Endothelial cell of umbilical vein (primary cell): ENCODE measurements at regions not wholly inside any gene's neighbourhood (a gene's known extent, or its start where the extent isn't known, plus 50 kb on each side); places are given as distances from the start of the nearest gene placed in this dataset.

Source experiments
- CTCF ChIP-seq, 2 donors: IDR thresholded peaks; 1 replicate in 1 of 2; 2 replicates in 1 of 2; pipeline ENCODE4 v1.5.1; 2011; ENCODE audit warnings: low read length in 2 of 2, mild to moderate bottlenecking in 2 of 2, moderate library complexity in 2 of 2, control low read depth in 1 of 2, inconsistent platforms in 1 of 2, low read depth in 1 of 2; ENCODE audit not compliant: insufficient read depth in 1 of 2; ENCODE audit errors: extremely low read depth in 1 of 2
- EZH2 ChIP-seq: IDR thresholded peaks from 2 replicates; pipeline ENCODE4 v1.6.1; 2012; ENCODE audit warnings: borderline replicate concordance, low read depth, mild to moderate bottlenecking, moderate library complexity, low read length, inconsistent platforms; ENCODE audit not compliant: severe bottlenecking
- FOS ChIP-seq: IDR thresholded peaks from 2 replicates; pipeline ENCODE4 v1.6.1; 2011; ENCODE audit warnings: mild to moderate bottlenecking, low read length, moderate library complexity, borderline replicate concordance; ENCODE audit not compliant: insufficient read depth
- GATA2 ChIP-seq: IDR thresholded peaks from 2 replicates; pipeline ENCODE4 v1.7.0; 2011; ENCODE audit warnings: low read depth, mild to moderate bottlenecking, moderate library complexity, mixed read lengths, low read length; ENCODE audit not compliant: insufficient read length, insufficient read depth
- JUN ChIP-seq: IDR thresholded peaks from 2 replicates; pipeline ENCODE4 v1.6.1; 2011; ENCODE audit warnings: borderline replicate concordance, low read depth; ENCODE audit not compliant: insufficient read length, insufficient read depth
- MYC ChIP-seq: IDR thresholded peaks from one replicate; pipeline ENCODE4 v1.6.1; 2011; ENCODE audit warnings: mild to moderate bottlenecking, low read depth, low read length
- POLR2A ChIP-seq: IDR thresholded peaks from 2 replicates; pipeline ENCODE4 v1.6.1; 2012; ENCODE audit warnings: low read depth, mild to moderate bottlenecking, control low read depth, low read length
- POLR2AphosphoS5 ChIP-seq: IDR thresholded peaks from 2 replicates; pipeline ENCODE4 v1.6.1; 2012; ENCODE audit warnings: low read depth, mild to moderate bottlenecking, control low read depth, low read length, moderate library complexity; ENCODE audit not compliant: insufficient read depth
- TF ChIP-seq, protein P1 (sequence below): IDR thresholded peaks from 2 replicates; pipeline ENCODE4 v1.6.1; 2011; ENCODE audit not compliant: insufficient read depth, insufficient read length

DNA sequence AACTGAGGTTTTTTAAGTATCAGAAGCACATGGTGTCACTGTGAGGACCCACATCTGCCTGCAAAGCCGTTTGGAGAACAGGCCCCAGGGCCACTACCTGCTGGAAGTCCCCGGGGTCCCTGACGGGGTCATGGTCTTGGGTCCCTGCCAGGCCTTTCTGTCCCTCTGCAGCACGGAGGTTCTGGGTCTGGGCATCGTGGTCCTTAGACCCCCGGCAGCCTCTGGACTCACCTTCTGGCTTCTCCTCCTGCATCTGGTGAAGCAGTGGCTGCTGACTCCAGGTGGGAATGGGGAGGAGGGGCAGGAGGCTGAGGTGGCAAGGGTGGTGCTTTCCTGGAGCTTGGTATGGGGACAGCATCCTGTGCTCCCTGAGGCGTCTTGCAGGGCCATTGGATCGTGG is 198.6 kb downstream of the TEX29 start:
- TF ChIP-seq, protein P1, sequence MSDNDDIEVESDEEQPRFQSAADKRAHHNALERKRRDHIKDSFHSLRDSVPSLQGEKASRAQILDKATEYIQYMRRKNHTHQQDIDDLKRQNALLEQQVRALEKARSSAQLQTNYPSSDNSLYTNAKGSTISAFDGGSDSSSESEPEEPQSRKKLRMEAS = no peak
- TF ChIP-seq CTCF (IDR thresholded peaks at IDR 0.05; ENCODE audit: extremely low read depth in 1 of 2, insufficient read depth in 1 of 2, low read depth in 1 of 2, low read length in 2 of 2) (no peak), POLR2AphosphoS5 (no peak), FOS (no peak), POLR2A (no peak), GATA2 (no peak), EZH2 (no peak), JUN (no peak), MYC (no peak)
